Uterus (tissue), 2 donors: ENCODE measurements at regions not wholly inside any gene's neighbourhood (a gene's known extent, or its start where the extent isn't known, plus 50 kb on each side); places are given as distances from the start of the nearest gene placed in this dataset.

Source experiments
- CTCF ChIP-seq, 4 experiments: fragments of 200-600 bp in 2 of 4; fragments of 450-650 bp in 2 of 4; sonication (generic) in 2 of 4; IDR thresholded peaks; one replicate each; pipeline ENCODE4 v1.5.1; 2016 to 2019; ENCODE audit warnings: antibody characterized with exemption in 4 of 4, mild to moderate bottlenecking in 2 of 4, moderate library complexity in 1 of 4
- POLR2A ChIP-seq, 2 donors: fragments of 450-650 bp; IDR thresholded peaks; one replicate each; pipeline ENCODE4 v1.6.1; 2016; ENCODE audit warnings: antibody characterized with exemption in 2 of 2, mild to moderate bottlenecking in 1 of 2, moderate library complexity in 1 of 2

- no peak for TF ChIP-seq POLR2A (IDR thresholded peaks at IDR 0.05)
- no peak for TF ChIP-seq CTCF (IDR thresholded peaks at IDR 0.05)
These were observed 363.5 kb downstream of the BCKDHB start for GRCh38 chr6:80469977-80470376.
